HPDE6-E6E7 (cell line): ENCODE measurements at regions not wholly inside any gene's neighbourhood (a gene's known extent, or its start where the extent isn't known, plus 50 kb on each side); places are given as distances from the start of the nearest gene placed in this dataset.

ENCODE experiments used
- DNase-seq: peaks from one replicate; pipeline ENCODE4 v3.0.0; 2011; ENCODE audit warnings: missing footprints; ENCODE audit errors: extremely low spot score

DNA sequence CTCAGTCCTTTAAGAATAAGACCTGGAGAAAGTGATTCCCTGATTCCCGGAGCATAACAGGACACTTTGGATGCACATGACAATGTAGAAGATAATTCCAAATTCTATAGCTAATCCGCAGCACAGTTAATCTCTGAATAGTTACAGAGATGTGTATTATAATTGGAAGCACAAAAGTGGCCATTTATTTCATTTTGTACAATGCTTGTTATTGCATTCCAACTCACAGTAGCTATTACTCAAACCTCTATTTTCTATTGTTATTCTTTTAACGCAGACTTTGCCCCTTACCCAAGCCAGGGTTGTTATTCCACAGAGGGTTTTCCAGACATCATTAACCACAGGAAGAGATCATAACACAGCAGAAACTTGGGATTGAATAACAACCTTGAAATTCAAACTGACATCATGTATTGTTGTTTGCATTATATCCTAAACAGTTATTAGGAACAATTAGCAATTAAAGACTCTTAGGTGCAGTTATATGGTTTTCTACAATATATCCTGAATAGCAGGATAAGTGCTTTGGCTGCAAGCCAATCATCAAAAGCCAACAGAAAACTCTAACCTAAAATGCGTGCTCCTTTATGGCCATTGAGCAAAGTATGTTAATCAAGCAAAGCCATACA lies 984.0 kb upstream of the TENM3 start:
- no peak for DNase-seq

DNA sequence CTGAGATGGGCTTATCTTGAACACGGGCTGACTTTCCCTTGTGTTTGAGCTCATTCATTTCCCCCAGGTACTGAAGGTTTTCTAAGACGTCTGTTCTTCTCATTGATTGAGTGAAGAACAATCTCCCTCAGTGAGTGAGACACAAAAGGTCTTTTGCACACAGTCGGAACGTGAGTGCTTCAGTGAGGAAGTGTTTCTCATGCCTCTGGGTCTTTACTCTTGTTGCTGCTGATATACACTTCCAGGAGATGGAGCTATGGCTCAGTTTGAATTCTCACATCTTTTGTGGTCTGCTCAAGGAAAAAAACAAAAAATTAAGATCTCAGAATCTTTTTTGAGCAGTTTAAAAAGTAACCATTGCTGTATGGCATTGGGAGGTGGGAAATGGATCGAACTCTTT lies 981.9 kb upstream of the TENM3 start:
- peak; percentile 20 for DNase-seq

DNA sequence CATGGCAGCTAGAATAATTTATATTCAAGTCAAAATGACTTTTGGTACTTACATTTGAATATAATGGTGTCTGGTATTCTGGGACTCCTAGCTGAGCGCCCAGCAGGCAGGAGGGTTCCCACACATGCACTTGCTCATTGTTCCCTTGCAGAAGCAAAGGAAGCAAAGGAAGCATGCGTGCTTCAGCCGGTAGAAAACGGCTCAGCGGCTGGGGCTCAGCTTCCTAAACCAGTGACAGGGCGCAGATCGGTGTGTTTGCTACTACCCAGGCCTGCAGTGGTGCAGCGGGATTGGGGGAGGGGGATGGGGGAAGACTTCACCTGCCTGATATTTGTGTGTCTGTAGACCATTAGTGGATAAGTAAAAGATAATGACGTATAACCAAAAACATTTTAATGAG lies 978.3 kb upstream of the TENM3 start:
- no peak for DNase-seq

DNA sequence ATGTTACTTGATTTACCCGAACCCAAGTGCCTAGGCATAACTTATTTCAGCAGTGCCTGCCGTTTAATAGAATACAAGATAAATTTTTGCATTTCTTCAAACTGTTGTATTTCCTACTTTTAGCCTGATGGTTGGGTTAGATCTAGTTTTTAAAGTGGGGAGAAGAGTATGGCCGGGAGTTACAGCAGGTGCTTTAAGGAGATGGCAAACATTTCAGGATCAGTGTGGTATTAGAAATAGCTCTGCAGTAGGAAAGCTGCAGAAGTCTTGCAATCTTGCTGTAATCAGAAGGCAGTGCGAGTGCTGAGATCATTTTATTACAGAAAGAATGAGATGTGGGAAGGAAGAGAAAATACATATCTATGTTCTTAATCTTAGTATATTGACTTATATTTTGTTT lies 977.8 kb upstream of the TENM3 start:
- DNase-seq, result no peak

DNA sequence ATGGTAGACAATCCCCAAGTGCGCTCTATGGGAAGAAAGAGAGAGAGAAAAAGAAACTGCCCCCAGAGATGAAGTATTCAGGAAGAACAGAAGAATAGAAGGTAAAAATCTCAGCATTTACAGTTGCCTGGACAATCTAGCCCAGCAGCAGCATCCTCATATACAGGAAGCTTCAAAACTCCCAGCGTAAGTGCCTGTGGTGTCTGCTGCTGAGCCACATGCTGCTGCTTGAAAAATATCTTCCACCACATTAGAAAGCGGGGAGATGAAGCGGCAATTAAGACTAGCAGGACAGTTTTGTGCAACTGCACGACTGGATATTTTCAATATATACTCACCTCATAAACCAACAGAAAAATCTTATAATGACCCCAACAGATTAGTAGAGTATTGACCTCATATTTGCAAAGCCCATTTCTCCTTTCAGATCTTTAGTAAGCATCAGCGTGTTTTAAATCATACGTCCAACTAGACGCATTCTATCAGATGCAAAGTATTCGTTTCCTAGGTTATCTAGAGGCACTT lies 972.0 kb upstream of the TENM3 start:
- DNase-seq, result no peak

DNA sequence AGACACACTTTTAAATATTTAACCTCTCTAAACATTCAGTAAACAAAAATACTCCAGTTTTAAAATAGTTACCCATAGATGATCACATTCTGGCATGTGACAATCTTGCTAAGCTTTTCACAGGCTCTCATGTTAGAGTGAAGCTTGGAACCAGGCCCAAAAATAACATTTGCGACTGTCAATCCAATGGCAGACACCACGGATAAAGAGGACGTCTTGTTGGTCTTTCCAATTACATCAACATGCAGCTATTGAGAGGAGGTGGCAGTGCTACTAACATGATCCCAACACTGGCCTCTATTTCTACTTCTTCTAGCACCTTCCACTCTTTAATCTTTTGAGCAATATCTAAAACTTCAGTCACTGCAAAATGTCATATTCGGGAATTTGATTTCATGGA lies 970.8 kb upstream of the TENM3 start:
- DNase-seq, result no peak

DNA sequence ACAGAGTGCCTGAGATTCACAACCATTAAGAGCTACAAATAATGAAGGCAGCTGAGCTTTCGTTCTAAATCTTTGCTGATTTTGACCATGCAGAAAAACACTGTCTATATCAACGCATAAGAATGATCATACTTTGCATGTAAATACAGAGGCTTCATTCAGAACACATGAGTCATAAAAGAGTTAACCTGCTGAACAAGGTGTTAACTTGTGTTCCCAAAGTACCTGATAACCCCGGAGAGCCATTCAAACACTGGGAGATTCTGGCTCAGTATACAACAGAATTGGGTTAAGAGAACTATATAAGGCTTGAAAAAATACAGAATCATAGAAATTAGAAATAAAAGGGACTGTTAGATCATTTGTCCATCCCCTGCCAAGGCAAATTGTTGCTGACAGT lies 964.3 kb upstream of the TENM3 start:
- peak; percentile 46 for DNase-seq

DNA sequence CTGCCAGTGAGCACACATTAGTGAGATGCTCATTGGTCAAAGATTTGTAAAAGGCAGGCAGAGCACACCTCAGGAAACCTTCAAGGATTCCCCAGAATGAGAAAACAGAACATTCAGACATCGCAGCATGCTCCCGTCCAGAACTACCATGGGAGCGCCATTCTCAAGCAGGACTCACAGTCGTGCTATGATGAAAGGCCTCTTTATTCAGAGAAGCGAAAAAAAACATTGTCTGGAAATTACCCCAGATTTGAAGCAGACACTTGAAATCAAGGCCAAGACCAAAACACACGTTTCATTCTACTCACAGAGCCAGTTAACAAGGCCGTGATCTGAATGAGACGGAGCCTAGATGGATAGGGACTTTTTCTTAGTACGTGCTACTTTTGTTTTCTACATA lies 961.8 kb upstream of the TENM3 start:
- DNase-seq, result no peak

DNA sequence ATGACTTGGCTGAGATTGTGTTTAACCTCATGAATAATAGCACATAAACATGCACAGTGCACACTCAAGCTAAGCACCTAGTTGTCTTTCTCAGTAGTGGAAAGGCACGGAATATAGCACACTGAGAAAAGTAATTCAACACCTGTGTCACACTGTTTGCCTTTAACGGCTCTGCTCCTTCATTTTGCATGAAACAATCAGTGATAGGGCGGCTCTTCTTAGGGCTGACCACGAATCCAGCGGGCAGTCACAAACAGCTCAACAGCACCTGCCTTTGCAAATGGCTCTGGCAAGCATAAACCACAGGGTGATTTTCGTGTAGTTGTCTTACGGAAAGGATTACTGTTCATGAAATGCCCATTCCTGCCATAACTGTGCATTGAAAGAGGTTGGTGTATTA lies 954.0 kb upstream of the TENM3 start:
- no peak for DNase-seq

DNA sequence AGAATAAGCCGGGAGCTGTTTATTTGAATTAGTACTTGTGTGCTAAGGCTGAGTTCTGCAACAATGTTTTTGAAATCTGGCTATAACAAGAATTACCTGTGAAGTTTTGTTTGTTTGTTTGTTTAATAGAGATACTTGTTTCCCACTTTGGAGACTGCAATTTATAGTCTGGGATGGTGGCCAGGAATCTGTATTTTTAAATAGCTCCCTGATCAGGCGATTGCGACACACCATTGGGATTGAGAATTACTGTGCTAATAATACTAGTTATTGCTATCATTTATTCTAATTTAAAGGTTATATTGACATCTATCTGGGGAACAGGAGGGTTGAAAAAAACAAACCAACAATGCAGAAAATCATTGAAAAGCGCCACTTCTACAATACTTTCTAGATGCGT lies 951.6 kb upstream of the TENM3 start:
- DNase-seq, result no peak

DNA sequence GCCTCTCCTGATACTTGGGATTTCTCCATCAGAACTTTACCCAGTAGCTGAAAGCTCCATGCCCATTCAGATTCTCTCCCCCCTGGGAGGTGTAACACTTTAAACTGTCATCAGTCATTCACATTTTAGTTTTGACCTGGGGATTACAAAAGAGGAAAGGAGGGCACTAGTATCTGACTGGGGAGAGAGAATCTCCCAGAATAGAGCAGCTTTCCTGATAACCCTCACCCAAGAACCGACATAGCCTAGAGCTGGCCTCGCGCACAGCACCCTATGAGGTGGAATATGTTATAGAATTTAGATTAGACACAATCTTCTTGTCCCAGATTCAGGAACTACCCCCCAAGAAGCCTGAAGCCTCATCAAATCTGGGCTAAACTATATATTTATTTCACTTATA lies 950.2 kb upstream of the TENM3 start:
- DNase-seq, result no peak

DNA sequence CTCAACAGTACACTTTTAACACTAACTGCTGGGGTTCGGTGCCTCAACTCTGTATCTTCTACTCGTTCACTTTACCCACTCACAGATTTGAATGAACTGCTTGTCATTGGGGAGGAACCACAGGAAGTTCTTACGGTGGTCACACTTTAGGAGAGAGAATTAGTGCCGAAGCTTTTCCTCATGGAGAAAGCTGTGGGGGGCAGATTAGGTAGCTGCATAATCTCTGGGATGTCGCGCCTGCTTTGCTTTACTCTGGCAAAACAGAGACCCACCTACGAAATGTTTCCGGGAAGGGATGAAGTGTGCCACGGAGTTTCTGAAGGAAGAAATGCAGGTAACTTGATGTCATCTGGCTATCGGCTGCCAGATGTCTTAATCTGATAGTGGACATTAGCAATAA lies 949.7 kb upstream of the TENM3 start:
- no peak for DNase-seq

DNA sequence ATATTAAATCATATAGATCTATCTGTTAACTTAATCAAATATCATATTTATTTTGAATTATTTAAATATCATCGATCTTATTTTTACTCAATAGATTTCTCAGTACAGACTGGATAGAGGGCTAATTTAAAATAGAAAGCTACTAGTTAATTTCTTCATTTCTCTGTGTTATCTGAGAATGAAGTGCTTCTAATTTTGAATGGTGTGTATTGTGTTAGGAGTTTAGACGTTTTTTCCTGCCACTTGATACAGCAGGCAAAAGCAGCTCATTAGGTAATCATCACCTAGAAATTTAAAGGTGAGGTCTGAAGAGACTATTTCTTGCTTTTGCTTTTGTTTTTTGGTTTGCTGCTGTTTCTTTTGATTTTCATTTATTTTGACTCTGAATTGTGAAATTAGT lies 948.8 kb upstream of the TENM3 start:
- DNase-seq, result no peak

DNA sequence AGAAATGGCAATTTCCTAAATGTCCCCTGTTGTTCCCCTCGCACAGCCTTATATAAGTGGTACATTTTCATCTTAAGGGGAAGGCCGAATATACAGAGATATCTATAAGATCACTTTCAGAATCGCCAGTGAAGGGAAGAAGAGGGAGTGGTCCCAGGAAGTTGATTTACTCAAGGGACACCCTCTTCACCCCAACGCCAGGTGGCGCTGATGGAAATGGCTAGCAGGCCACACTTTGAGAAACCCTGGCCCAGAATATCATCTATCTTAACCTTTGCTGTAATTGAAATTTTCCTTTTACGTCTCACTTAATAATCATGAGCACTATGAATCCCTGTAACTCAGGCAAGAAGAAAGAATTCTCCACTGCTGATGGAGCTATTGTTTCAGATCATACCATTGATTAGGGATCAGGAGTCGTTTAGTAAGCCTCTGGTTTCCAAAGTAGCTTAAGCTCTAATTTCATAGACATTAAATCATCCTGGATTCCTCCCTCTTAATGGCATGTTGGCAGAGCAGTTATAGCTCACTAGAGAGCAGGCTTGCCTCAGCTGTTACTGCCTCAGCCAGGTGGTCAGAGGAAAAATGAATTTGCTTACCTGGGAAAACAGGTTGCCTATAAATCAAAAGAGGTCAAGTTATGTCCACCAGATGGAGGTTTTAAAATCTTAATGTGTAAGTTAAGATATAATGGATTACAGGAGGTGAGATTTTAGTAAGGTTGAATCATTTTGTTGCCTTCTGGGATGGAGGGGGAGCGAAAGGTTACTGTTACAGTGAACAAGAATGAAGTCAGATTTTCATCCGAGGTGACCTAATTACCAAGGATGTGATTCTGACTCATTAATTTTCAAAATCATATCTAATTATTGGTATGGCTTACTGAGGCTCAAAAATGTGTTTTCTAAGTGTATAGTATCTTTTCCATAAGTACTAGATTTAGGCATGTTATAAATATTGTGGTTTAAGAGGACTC lies 941.2 kb upstream of the TENM3 start:
- DNase-seq, result peak; percentile 34

DNA sequence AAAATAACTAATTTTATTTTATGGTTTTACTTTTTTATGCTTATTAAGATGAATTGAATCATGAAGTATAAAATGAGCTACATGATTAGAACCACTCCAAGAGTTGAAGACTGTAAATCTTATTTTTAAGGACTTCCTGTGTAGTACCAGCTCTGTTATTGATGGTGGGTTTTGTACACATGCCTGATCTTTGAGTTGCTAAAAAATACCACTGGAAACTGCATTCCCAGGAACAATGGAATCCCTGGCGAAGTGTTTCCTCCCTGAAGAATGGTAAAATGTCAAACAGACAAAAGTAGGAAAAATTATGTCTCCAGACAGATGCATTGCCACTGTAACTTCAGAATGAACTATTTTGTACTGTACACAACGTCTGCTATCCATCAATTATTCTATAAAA lies 935.4 kb upstream of the TENM3 start:
- DNase-seq, result no peak

DNA sequence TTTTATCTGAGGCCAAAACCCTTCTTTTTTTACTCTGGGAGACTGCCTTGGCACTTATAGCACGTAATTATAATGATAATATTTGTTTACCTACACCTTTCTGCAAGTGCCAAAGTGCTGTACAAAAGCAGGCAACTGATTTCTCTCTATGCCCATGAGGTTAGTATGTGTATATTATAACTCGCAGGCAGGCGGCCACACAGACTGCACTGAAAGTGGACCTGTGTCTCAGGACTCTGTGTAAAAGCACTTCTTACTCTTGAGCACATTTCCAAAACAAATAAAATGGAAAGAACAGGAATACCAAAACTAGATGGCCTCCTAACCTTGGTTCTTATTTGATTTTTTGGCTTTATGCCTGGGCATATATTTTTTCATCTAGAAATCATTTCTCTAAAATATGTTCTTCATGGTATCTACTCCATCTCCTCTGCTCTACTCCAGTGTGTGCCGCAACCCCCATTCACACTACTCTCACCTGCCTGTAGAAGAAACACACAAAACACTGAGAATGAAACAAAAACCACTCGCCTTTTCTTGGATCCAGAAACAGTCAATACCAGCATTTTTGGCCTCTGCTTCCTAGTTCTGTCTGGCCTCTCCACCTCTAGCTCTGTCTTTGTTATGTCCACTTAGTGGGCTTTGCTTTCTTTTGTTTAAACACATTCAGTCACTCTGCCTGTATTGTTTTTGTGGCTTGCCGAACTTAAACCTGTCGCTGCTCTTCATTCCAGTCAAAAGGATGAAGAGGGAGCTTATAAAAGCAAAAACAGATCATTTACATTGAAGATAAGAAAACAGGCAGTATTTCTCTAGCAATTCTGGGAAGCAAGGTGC lies 934.5 kb upstream of the TENM3 start:
- no peak for DNase-seq

DNA sequence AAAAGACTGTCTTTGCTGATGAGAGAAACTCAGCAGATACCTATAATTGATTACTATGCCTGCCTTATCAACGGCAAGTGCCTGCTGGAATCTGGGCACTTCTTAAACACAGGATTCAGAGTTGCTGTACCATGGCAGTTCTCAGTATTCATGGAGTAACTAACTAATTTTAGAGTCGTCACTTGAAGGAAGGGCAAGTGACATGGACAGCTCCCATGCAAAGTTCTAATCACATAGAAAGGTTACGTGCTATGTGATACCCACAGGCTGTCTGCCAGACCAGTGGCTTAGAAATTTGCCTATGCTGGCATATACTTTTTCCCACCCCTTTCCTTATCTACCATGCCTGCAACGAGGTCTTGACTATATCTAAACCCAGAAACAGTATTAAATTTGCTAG lies 931.1 kb upstream of the TENM3 start:
- DNase-seq, result no peak

DNA sequence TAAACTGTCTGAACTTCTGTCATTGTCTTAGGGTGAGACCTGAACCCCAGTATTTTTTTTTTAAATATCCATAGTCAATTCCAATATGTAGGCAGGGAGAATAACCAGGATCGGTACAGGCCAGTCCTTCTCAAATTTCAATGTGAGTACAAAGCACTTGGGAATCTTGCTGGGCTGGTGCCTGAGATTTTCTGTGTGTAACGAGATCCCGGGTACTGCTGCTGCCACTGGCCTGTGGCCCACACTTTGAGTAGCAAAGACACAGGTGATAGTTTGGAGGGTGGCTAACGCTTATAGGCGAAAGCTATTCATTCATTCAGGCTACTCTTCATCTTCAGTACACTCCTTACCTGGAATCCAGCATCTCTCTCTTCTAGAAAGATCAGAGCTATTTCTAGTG lies 923.6 kb upstream of the TENM3 start:
- DNase-seq, result no peak

DNA sequence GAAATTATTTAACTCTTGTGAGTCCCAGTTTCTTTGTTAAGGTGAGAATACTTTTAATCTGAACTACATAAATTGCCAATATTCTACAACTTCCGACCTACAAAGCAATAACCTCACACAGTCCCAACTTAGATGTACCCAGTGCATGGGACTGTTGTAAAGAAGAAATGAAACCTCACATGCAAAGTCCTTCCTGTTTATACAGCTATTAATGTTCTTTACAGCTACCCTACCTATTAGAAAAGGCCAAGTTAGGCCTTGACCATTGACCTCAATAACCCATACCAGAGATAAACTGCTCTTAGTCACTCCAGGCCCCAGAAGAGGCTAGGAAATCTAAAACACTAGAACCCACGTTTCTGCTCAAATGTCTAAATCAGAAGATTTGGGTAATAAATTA lies 920.1 kb upstream of the TENM3 start:
- DNase-seq, result no peak

DNA sequence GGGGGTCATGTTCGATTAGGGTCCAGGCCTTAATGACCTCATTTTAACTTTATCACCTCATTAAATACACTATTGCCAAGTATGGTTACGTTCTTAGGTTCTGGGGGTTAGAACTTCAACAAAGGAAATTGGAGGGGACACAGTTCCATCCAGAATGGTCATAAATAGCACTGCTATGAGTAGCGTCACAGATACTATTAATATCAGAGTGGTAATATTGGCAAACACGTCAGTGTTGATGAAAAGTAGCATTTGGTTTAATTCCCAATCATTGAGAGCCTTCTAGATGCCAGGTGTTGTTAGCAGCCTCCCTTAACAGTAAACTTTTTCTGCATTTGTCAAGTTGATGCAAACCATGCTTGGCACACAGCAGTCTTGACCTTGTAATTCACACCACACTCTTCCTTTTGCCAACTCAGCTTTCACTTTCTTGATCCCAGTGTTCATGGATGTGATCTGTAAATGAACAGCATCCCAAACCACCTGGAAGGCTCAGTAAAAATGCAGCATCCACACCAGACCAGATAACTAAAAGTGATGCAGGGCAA lies 912.5 kb upstream of the TENM3 start:
- DNase-seq, result no peak

DNA sequence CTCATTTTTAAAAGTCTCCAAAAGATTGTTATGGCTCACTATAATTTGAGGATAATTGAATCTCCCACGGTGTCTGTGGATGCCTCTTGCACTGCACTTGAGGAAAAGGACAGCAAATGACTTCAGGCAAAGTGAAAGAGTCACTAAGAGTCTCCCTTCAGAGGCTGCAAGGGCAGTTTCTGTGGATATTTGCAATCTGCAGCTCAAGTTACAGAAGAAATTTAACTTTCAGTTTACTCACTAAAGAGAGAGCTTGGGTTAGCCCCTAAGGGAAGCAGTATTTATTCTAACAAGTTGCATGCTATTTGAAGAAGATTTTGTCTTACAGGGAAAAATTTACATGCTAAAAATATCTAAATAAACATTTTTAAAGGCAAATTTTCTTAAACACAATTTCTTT lies 912.0 kb upstream of the TENM3 start:
- no peak for DNase-seq

DNA sequence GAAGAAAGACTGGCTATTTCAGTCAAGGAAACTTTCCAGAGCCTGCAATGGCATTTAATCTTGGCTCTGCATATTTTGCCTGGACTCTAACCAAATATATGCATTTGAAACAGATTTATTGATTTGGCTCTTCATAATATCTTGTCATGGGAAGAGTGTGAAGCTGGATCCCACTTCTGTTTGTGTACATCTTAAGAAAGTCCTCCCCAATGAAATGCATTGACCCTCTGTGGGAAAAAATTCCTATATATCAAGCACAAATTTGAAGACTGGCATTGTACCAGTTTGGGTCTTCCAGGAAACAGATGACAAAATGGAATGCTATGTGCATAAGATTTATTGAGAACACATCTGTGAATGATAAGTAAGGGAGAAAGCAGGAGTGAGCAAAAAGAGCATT lies 897.3 kb upstream of the TENM3 start:
- DNase-seq, result no peak
